ENCODE measurements at regions not wholly inside any gene's neighbourhood (a gene's known extent, or its start where the extent isn't known, plus 50 kb on each side); places are given as distances from the start of the nearest gene placed in this dataset.

GRCh38 chr9:81431641-81432040, 257.7 kb downstream of the TLE1 start:
- in situ Hi-C loops (cut with MboI; ENCODE audit: low pct_ligation_motif_present in 1 of 4, low pct_unique_long_range_greater_than_20kb in 1 of 4, low sequenced_read_pairs in 3 of 4) (no loop called here), intact Hi-C loops (cut with DNase I; ENCODE audit: low total_unique reads) (no loop called here)
- no peak for DNase-seq
- H3K9me3 ChIP-seq: peaks cover 12 to 16% of the 10 kb centered on the region in 2 donors
- H3K4me1 ChIP-seq: no peaks in the 10 kb centered on the region
- TF ChIP-seq CTCF (IDR thresholded peaks at IDR 0.05) (no peak), POLR2A (IDR thresholded peaks at IDR 0.05) (no peak), POLR2AphosphoS5 (IDR thresholded peaks at IDR 0.05) (no peak), EP300 (IDR thresholded peaks at IDR 0.05; ENCODE audit: low read depth) (no peak)
- no peaks in the 10 kb centered on the region for H3K27me3 ChIP-seq
- no peak overlapping the region for H3K4me3 ChIP-seq
- no peaks in the 10 kb centered on the region for H3K36me3 ChIP-seq
- WGBS, 2 donors (ENCODE audit: low coverage in 1 of 2): 65 to 85% methylated on average over 3 to 4 of the region's 4 CpGs
- H3K27ac ChIP-seq: no peak overlapping the region

DNA sequence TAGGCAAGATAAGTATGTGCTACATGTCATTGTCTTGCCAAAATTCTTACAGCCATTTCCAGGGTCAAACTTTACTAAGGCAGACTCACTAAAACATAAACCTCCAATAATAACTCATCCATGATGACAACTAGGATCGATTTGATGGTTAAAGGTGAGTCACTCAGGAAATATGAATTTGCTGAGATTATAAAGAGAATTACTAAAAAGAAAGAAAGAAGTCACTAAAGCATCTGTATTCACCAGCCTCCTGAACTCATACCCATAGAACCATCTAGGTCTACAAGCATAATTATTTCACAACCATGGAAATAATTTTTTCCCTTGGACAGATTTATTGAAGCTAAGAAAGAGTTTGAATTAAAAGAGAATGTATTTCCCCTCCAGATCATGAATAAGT, 258.6 kb downstream of the TLE1 start:
- intact Hi-C loops (cut with DNase I; ENCODE audit: low total_unique reads): no loop called here

DNA sequence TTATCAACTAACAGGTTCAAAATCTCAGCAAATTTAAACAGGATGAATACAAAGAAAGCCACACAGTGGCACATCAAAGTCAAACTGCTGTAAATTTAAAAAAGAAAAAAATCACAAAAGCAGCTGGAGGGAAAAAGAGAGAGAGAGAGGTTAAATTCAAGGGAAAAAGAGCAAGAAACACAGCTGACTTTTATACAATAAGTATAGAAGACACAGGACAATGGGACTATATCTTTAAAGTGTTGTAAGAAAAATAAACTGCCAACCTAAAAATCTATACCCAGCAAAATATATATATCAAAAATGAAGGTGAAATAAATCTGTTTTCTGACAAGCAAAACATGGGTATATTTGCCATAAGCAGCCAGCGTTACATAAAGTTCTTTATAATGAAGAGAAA, 261.5 kb downstream of the TLE1 start:
- Histone ChIP-seq H3K27ac (no peak overlapping the region), H3K27me3 (no peaks in the 10 kb centered on the region), H3K9me3 (peaks cover 12 to 16% of the 10 kb centered on the region in 2 donors), H3K4me1 (no peaks in the 10 kb centered on the region), H3K36me3 (no peaks in the 10 kb centered on the region), H3K4me3 (no peak overlapping the region)
- intact Hi-C loops (cut with DNase I; ENCODE audit: low total_unique reads) (no loop called here), in situ Hi-C loops (cut with MboI; ENCODE audit: low pct_ligation_motif_present in 1 of 4, low pct_unique_long_range_greater_than_20kb in 1 of 4, low sequenced_read_pairs in 3 of 4) (no loop called here)
- WGBS, 2 donors (ENCODE audit: low coverage in 1 of 2): 94 to 100% methylated on average over 1 of the region's 1 CpG
- DNase-seq: no peak
- TF ChIP-seq POLR2A (IDR thresholded peaks at IDR 0.05): no peak
- TF ChIP-seq EP300 (IDR thresholded peaks at IDR 0.05; ENCODE audit: low read depth): no peak
- TF ChIP-seq CTCF (IDR thresholded peaks at IDR 0.05): no peak
- no peak for TF ChIP-seq POLR2AphosphoS5 (IDR thresholded peaks at IDR 0.05)

More for the DNA sequence above, 258.6 kb downstream of the TLE1 start:
- peaks cover 12 to 16% of the 10 kb centered on the region in 2 donors for H3K9me3 ChIP-seq
- H3K27ac ChIP-seq: no peak overlapping the region
- H3K4me1 ChIP-seq: no peaks in the 10 kb centered on the region
- in situ Hi-C loops (cut with MboI; ENCODE audit: low pct_ligation_motif_present in 1 of 4, low pct_unique_long_range_greater_than_20kb in 1 of 4, low sequenced_read_pairs in 3 of 4): no loop called here
- WGBS, 2 donors (ENCODE audit: low coverage in 1 of 2): 27 to 39% methylated on average over 1 of the region's 1 CpG
- TF ChIP-seq POLR2AphosphoS5 (IDR thresholded peaks at IDR 0.05) (no peak), EP300 (IDR thresholded peaks at IDR 0.05; ENCODE audit: low read depth) (no peak), POLR2A (IDR thresholded peaks at IDR 0.05) (no peak), CTCF (IDR thresholded peaks at IDR 0.05) (no peak)
- H3K36me3 ChIP-seq: no peaks in the 10 kb centered on the region
- H3K4me3 ChIP-seq: no peak overlapping the region
- no peak for DNase-seq
- no peaks in the 10 kb centered on the region for H3K27me3 ChIP-seq

DNA sequence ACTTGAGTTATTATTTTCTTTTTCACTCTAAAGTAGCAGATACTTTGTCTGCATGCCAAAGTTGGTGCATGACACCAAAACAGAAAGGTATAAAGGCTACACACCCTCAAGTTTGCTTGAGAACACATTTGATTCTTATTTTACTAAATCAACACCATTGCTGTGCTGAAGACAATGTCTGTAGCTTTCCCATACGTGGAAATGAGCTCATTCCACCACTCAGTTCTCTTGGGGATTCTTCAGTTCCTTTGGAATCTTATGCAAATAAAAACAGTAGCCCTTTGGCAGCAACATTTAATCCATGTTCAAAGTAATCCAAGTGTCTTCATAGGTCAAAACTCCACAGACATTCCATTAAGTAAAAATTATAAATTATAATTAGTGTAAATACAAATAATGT, 264.9 kb downstream of the TLE1 start:
- WGBS, 2 donors (ENCODE audit: low coverage in 1 of 2): 13 to 20% methylated on average over 1 of the region's 1 CpG
- H3K36me3 ChIP-seq: no peaks in the 10 kb centered on the region
- in situ Hi-C loops (cut with MboI; ENCODE audit: low pct_ligation_motif_present in 1 of 4, low pct_unique_long_range_greater_than_20kb in 1 of 4, low sequenced_read_pairs in 3 of 4): no loop called here
- no peak overlapping the region for H3K27ac ChIP-seq
- intact Hi-C loops (cut with DNase I; ENCODE audit: low total_unique reads): no loop called here
- H3K4me1 ChIP-seq: no peaks in the 10 kb centered on the region
- no peak overlapping the region for H3K4me3 ChIP-seq
- H3K27me3 ChIP-seq: no peaks in the 10 kb centered on the region
- no peak for TF ChIP-seq POLR2AphosphoS5 (IDR thresholded peaks at IDR 0.05)
- TF ChIP-seq CTCF (IDR thresholded peaks at IDR 0.05): no peak
- peaks cover 12 to 24% of the 10 kb centered on the region in 2 donors for H3K9me3 ChIP-seq
- no peak for DNase-seq

All from transverse colon (tissue), 4 donors.